RCC 7860 (cell line): ENCODE measurements at regions not wholly inside any gene's neighbourhood (a gene's known extent, or its start where the extent isn't known, plus 50 kb on each side); places are given as distances from the start of the nearest gene placed in this dataset.

ENCODE experiments used
- DNase-seq: peaks from one replicate; pipeline ENCODE4 v3.0.0-alpha.2; 2015; ENCODE audit warnings: low spot score
- FAIRE-seq: peaks from 2 replicates; lab custom pipeline; 2012; peaks lifted over from hg19 to GRCh38; lab: Jason Lieb, UNC

- no peak for DNase-seq
- FAIRE-seq = no peak
Measured at GRCh38 chr15:79373113-79373512, 59.0 kb upstream of the MINAR1 start.

GRCh38 chr15:79373728-79374127, 58.4 kb upstream of the MINAR1 start:
- no peak for FAIRE-seq

GRCh38 chr15:79376383-79376782, 55.8 kb upstream of the MINAR1 start:
- DNase-seq (no peak), FAIRE-seq (no peak)

More at GRCh38 chr15:79373728-79374127, 58.4 kb upstream of the MINAR1 start:
- no peak for DNase-seq

- FAIRE-seq = no peak
- DNase-seq = no peak
Measured at GRCh38 chr15:79378394-79379109, 53.6 kb upstream of the MINAR1 start.

GRCh38 chr15:79380755-79381497, 51.2 kb upstream of the MINAR1 start:
- FAIRE-seq = no peak
- peak; percentile 21 for DNase-seq

GRCh38 chr15:79381593-79381992, 50.5 kb upstream of the MINAR1 start:
- no peak for FAIRE-seq

More at GRCh38 chr15:79381593-79381992, 50.5 kb upstream of the MINAR1 start:
- no peak for DNase-seq
